HG02678 (cell line): ENCODE measurements at regions not wholly inside any gene's neighbourhood (a gene's known extent, or its start where the extent isn't known, plus 50 kb on each side); places are given as distances from the start of the nearest gene placed in this dataset.
"Not testable (repeated sequence)": the region's sequence is repeated elsewhere in the genome, so short reads cannot be mapped to it uniquely, and the experiment has no call there.

Experiments used
- ATAC-seq: cut with Tn5 transposase; IDR thresholded peaks from one replicate; pipeline ENCODE4 v1.9.1; 2021; ENCODE audit warnings: mild to moderate bottlenecking, moderate library complexity; ENCODE audit not compliant: unreplicated experiment

DNA sequence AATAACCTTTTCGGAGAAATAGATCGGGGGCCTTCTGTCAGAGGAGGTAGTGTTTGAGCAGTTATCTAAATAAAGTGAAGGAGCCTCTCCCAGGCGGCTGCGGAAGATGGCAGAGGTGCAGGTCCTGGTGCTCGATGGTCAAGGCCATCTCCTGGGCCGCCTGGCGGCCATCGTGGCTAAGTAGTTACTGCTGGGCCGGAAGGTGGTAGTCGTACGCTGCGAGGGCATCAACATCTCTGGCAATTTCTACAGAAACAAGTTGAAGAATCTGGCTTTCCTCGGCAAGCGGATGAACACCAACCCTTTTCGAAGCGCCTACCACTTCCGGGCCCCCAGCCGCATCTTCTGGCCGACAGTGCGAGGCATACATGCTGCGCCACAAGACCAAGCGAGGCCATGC, 186.1 kb downstream of the KTN1 start:
- ATAC-seq, result no peak

DNA sequence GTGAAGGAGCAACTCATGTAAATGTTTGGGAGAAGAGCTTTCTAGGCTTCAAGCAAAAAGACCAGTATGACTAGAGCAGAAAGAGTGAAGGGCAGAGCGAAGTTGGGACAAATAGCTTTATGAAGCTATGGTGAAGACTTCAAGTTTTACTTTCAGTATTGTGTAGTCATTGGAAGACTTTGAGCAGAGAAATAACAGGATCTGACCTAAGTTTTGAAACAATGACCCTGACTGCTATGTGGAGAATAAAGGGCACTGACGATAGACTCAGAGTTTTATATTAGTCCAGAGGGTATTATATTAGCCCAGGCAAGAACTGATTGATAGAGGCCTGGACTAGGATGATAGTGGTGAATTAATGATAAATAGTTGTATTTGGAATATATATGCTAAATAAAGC, 187.3 kb downstream of the KTN1 start:
- ATAC-seq, result no peak

DNA sequence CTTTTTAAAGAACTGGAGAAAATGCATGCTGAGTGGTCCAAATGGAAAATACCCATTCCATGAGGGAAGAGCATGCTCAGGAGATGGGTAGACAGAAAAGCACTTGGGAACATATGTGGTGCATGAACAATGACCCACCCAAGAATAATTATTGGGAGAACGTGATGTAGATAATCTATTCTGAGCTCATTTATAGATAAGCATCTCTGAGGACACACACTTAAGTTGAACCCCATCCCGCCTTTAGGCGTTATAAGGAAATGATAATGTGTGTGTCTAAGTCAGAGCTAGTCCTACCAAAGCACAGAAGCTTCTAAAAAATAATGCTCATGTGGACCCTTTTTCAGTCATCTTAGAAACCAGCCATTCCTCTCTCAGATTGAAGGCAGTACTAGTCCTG, 189.9 kb downstream of the KTN1 start:
- ATAC-seq, result no peak

GRCh38 chr14:55771242-55771981, 191.4 kb downstream of the KTN1 start:
- no peak for ATAC-seq

DNA sequence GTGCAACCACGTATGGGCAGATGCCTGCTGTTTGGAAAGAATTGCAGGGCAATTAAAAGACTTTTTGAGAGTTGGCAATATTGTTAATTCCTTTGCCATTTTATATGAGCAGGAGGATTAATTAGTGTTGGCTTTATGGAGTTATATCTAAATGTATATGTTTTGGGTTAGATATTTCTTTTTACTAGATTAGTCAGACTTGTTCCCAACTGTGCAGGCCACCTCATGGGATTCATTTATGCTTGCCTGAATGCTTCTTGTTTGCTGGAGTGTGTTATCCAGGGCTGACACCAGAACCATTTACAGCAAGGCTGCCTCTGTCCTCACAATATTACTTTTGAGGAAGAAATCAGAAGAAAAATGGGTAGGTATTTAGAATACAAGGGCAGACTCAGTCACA, 192.5 kb downstream of the KTN1 start:
- ATAC-seq, result no peak

- ATAC-seq, result no peak
Measured at GRCh38 chr14:55773312-55773711, 193.3 kb downstream of the KTN1 start.

DNA sequence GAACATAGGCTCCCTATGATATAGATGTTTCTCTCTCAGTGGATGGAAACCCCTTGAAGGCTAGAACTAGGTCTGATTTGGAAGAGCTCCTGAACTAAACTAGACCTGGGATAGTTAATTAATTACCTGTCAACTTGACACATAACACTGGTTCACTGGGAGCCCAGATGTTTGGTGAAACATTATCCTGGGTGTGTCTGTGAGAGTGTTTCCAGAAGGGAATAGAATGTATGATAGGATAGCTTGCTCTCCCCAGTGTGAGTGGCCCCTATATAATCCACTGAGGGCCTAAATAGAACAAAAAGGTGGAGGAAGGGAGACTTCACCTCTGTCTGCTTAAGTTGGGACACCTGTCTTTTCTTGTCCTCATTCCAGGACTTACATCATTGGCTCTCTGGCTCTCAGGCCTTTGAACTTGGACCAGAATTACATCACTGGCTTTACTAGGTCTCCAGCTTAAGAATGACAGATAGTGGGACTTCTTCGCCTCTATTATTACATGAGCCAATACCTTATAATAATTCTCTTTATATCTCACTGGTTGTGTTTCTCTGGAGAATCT, 194.1 kb downstream of the KTN1 start:
- no peak for ATAC-seq

- ATAC-seq, result no peak
Measured at GRCh38 chr14:55777877-55778276, 197.9 kb downstream of the KTN1 start.

GRCh38 chr14:55780156-55780946, 200.3 kb downstream of the KTN1 start:
- no peak for ATAC-seq

DNA sequence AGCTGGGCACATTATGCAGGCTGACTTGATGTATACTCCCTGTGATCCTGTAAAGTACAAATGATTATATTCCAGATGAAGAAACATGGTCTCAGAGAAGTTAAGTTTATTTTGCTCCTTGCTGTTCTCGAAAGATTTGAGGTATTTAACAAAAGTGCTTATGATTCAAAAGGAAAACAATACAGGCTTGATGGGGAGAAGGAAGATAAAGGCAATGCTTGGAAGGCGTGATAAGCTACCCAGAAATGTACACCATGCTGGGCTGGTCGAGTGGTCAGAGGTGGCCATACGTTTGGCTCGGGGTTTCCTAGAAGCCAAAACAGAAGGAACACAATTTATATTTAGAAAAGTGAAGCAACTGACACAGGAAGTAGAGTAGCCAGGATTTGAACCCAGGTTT, 201.0 kb downstream of the KTN1 start:
- ATAC-seq, result no peak

DNA sequence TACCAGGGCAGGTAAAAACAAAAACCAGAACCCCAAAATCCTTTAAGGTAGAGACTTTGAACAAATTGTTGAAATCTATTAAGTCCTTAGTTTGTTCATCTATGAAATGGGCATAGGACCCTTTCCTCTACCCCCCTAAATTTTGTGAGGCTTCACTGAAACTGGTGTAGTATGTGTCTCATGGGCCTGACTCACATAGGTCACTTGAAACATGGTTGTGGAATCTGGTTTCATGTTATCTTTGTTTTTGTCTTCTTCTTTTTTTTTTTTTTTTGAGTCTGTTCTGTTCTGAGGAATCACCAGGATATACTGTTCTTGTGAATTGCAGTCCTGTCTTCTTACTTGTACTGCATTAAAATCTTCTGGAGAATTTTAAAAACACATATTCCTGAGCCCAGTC, 202.2 kb downstream of the KTN1 start:
- ATAC-seq, result no peak

DNA sequence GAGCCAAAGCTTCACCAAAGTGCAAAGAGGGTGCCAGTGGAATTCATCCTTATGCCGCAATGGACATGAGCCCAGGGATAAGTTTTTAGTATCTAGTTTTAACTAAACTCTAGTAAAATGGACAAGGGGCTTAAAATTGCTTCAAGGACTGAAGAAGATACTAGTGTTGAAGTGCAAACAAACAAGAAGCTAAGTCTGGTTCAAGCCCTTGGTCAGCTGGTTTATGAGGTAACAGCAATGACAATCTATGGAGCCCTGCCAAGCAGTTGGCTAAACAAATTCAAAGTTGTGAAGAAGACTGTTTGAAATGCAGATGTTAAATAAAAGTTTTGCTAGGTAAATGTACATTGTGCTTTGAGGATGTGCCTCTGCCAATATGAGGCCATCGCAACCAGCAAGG, 209.4 kb downstream of the KTN1 start:
- ATAC-seq, result no peak

- no peak for ATAC-seq
Measured at GRCh38 chr14:55794655-55795595, 214.9 kb downstream of the KTN1 start.

- ATAC-seq, result not testable (repeated sequence)
Measured at GRCh38 chr14:55796513-55796912, 216.5 kb downstream of the KTN1 start.

- no peak for ATAC-seq
Measured at GRCh38 chr14:55798406-55798805, 218.4 kb downstream of the KTN1 start.

- ATAC-seq, result no peak
Measured at GRCh38 chr14:55799508-55800095, 219.6 kb downstream of the KTN1 start.

DNA sequence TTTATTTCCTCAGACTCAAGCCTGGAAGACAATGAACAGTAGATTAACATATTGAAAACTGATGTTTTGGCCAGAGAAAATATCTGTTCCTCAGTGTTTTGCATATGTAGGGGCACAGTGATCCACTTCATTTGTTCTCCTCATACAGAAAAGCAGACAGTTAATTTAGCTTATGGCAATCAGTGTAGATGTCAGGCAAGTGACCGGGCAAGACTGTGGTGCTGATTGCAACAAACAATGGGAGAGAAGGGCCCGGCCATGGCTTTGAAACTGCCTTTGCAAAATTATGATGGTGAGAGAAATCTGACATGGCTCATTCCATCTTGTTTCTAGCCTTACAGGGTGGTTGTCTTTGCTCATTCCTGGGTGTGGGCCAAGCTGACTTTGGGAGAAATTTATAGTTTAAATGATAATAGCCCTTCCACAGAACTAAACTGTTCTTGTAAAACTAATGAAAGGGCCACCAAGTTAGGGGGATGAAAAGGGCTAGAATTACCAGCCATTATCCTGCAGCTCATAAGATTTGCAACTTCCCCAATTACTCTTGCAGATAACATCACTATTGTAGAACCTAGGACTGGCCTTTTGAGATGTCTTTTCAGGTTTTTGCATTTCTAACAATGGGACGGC, 220.3 kb downstream of the KTN1 start:
- ATAC-seq, result no peak

- no peak for ATAC-seq
Measured at GRCh38 chr14:55801121-55801520, 221.1 kb downstream of the KTN1 start.

- ATAC-seq, result no peak
Measured at GRCh38 chr14:55802986-55803872, 223.2 kb downstream of the KTN1 start.
